A549 (cell line): ENCODE measurements at regions not wholly inside any gene's neighbourhood (a gene's known extent, or its start where the extent isn't known, plus 50 kb on each side); places are given as distances from the start of the nearest gene placed in this dataset.
A peak's percentile ranks its signal among the peaks of the same experiment; 100 is the strongest.

ENCODE experiments used
- CHD4 ChIP-seq: fragments of 200-600 bp; sonication (generic); IDR thresholded peaks from 2 replicates; pipeline ENCODE4 v1.6.1; 2016; ENCODE audit warnings: antibody characterized with exemption, mild to moderate bottlenecking, borderline replicate concordance
- CTCF ChIP-seq: fragments of >200 bp; sonication (Bioruptor Twin); formaldehyde crosslinking; IDR thresholded peaks from 3 replicates; pipeline ENCODE4 v1.5.1; 2016
- EP300 ChIP-seq, 2 experiments: fragments of >200 bp; sonication (Bioruptor Twin); formaldehyde crosslinking; IDR thresholded peaks; 2 replicates in 1 of 2; 3 replicates in 1 of 2; pipeline ENCODE4 v1.6.1; 2016 to 2017
- JUN ChIP-seq, 2 experiments: fragments of >200 bp; sonication (Bioruptor Twin); formaldehyde crosslinking; IDR thresholded peaks; 2 replicates in 1 of 2; 3 replicates in 1 of 2; pipeline ENCODE4 v1.6.1; 2016 to 2017
- POLR2A ChIP-seq: IDR thresholded peaks from 2 replicates; pipeline ENCODE4 v1.6.1; 2012; ENCODE audit warnings: mild to moderate bottlenecking, low read length
- POLR2AphosphoS2 ChIP-seq: conservative IDR thresholded peaks from 2 replicates; pipeline ENCODE4 v1.6.1; 2012; ENCODE audit warnings: low read length, improper control_type of control experiment, inconsistent platforms
- RFX5 ChIP-seq: fragments of 450-650 bp; IDR thresholded peaks from 2 replicates; pipeline ENCODE4 v1.7.1; 2014; ENCODE audit warnings: antibody characterized with exemption, mild to moderate bottlenecking, moderate library complexity
- TP53 ChIP-seq: fragments of 250-450 bp; sonication (Bioruptor Pico); IDR thresholded peaks from 2 replicates; pipeline ENCODE4 v1.5.0; 2021; ENCODE audit warnings: mild to moderate bottlenecking, moderate library complexity
- TF ChIP-seq, protein P1 (sequence below): fragments of 450-650 bp; IDR thresholded peaks from 2 replicates; pipeline ENCODE4 v1.6.1; 2014; ENCODE audit warnings: antibody characterized with exemption

GRCh38 chr13:85725433-85725832, 73.8 kb downstream of the SLITRK6 start:
- no peak for TF ChIP-seq CTCF
- TF ChIP-seq, protein P1, sequence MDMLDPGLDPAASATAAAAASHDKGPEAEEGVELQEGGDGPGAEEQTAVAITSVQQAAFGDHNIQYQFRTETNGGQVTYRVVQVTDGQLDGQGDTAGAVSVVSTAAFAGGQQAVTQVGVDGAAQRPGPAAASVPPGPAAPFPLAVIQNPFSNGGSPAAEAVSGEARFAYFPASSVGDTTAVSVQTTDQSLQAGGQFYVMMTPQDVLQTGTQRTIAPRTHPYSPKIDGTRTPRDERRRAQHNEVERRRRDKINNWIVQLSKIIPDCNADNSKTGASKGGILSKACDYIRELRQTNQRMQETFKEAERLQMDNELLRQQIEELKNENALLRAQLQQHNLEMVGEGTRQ = no peak
- TF ChIP-seq TP53 (CRISPR knock-in tag) = no peak
- TF ChIP-seq RFX5 = peak; percentile 54; the same call in 1 of the 2 replicates
- no peak for TF ChIP-seq EP300 (IDR thresholded peaks at IDR 0.05)
- TF ChIP-seq CHD4 = no peak
- no peak for TF ChIP-seq POLR2AphosphoS2
- TF ChIP-seq POLR2A = no peak
- TF ChIP-seq JUN (IDR thresholded peaks at IDR 0.05) = no peak
